BLaER1 (cell line): ENCODE measurements at regions not wholly inside any gene's neighbourhood (a gene's known extent, or its start where the extent isn't known, plus 50 kb on each side); places are given as distances from the start of the nearest gene placed in this dataset.

Experiments used
- H3K27ac ChIP-seq: shearing (Covaris generic); formaldehyde crosslinking; 2 replicates; pipeline ENCODE4 v1.8.1; 2022
- H3K27me3 ChIP-seq: shearing (Covaris generic); formaldehyde crosslinking; 2 replicates; pipeline ENCODE4 v1.8.1; 2022
- H3K36me3 ChIP-seq: shearing (Covaris generic); formaldehyde crosslinking; 2 replicates; pipeline ENCODE4 v1.8.1; 2022
- H3K4me1 ChIP-seq: shearing (Covaris generic); formaldehyde crosslinking; 2 replicates; pipeline ENCODE4 v1.8.1; 2022
- H3K4me2 ChIP-seq: shearing (Covaris generic); formaldehyde crosslinking; 2 replicates; pipeline ENCODE4 v1.8.1; 2022
- H3K4me3 ChIP-seq: shearing (Covaris generic); formaldehyde crosslinking; 2 replicates; pipeline ENCODE4 v1.8.1; 2022
- H3K9ac ChIP-seq: shearing (Covaris generic); formaldehyde crosslinking; 2 replicates; pipeline ENCODE4 v1.8.1; 2022
- H3K9me3 ChIP-seq: shearing (Covaris generic); formaldehyde crosslinking; 2 replicates; pipeline ENCODE4 v1.8.1; 2022
- H4K20me1 ChIP-seq: shearing (Covaris generic); formaldehyde crosslinking; 2 replicates; pipeline ENCODE4 v1.8.1; 2022
- Cebpa-rat ChIP-seq: shearing (Covaris generic); IDR thresholded peaks from 2 replicates; pipeline ENCODE4 v1.8.1; 2022

DNA sequence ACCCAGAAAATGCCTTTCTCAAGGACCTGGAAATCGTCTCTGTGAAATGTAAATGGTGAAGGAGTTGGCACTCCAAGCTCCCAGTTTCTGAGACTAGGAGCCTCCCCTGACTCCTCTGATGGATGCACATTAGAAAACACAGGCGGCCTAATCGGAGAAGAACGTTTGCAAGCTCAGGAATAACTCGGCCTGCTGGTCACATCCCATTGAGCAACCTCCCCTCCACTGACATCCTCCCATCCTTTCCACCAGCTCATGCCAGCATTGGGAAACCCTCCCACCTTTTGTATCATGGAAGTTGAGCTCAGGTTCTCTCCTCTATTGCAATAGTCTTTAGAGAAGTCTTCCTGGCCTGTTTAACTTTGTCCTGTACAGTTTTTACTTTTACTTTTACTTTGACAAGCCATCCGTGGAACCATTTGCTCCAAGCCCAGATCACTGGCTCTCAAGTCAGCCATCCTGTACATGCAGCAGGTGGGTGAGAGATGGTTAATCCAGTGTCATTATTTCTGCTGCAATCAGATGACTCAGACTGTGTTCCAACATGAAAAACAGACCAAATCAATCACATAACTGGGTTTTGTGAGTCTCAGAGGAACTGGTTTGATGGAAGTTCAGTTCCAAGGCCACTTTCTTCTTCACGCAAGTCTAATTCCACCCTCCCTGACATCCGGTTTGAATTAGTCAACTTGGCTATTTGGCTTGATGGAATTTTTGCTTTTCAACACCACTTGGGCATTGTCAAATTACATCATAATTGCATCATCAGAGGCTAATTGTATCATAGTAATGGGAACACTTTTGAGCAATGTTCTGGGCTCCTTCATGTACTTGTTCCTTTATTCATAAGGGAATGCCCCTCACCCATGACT is 619.4 kb upstream of the CDH4 start:
- H3K9me3 ChIP-seq = no peaks in the 10 kb centered on the region

DNA sequence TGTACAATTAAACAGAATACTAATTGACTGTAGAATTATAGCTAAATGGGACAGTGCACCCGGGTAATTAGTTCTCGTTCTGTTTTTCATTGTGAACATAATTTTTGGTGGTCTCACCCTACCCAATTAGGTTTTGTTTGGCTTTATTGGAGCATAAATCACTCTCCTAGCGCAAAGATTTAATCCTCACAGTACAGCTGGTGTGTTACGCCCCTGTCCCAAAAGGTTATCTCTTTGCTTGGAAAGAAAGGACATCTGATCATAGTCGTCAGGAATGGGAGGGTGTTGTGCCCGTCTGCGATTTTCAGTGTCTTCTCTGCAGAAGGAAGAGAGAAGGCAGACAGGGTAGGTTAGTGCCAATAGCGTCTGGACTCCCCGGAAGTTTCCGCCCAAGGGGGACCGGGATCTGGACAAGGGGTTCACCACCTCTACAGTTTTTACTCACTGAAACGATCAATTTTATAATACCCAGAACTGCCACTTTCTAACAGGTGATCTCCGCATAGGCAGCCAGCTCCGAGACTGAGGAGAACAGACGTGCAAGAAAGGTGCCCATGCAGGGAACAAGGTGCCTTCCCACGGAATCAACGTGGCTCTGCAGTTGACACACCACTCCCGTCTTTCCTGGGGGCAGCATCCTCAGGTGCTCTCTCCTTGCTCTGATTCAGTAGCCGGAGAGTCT is 617.4 kb upstream of the CDH4 start:
- H4K20me1 ChIP-seq = no peaks in the 10 kb centered on the region
- no peaks in the 10 kb centered on the region for H3K36me3 ChIP-seq
- no peak overlapping the region for H3K4me3 ChIP-seq
- H3K9ac ChIP-seq = no peak overlapping the region
- no peak for TF ChIP-seq Cebpa-rat
- H3K9me3 ChIP-seq = no peaks in the 10 kb centered on the region
- no peaks in the 10 kb centered on the region for H3K4me1 ChIP-seq
- no peak overlapping the region for H3K4me2 ChIP-seq
- no peaks in the 10 kb centered on the region for H3K27me3 ChIP-seq
- no peak overlapping the region for H3K27ac ChIP-seq

More for the DNA sequence above, 619.4 kb upstream of the CDH4 start:
- Histone ChIP-seq H3K27me3 (no peaks in the 10 kb centered on the region), H3K27ac (no peak overlapping the region), H3K4me3 (no peak overlapping the region), H3K4me2 (no peak overlapping the region), H3K4me1 (no peaks in the 10 kb centered on the region), H3K36me3 (no peaks in the 10 kb centered on the region), H3K9ac (no peak overlapping the region), H4K20me1 (no peaks in the 10 kb centered on the region)
- TF ChIP-seq Cebpa-rat = no peak

DNA sequence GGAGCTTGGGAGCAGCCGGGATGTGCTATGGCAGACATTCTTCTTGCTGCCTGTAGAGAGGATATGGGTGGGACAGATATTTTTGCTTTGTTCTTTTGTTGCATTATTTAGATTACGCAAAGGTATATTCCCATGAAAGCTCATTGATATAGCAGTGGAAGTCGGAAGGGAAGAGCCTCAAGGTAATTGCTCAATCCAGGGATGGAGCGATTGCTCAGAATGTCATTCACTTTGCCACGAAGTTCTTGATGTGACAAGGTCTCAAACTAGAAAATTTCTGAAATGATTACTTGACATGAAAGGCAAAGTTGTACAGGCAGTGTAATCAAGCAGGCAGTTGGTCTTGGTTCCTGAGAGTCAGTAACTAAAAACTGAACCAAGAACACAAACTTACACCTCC is 615.6 kb upstream of the CDH4 start:
- no peaks in the 10 kb centered on the region for H3K36me3 ChIP-seq
- no peak overlapping the region for H3K27ac ChIP-seq
- H3K27me3 ChIP-seq = no peaks in the 10 kb centered on the region
- no peaks in the 10 kb centered on the region for H3K9me3 ChIP-seq
- no peak overlapping the region for H3K9ac ChIP-seq
- H4K20me1 ChIP-seq = no peaks in the 10 kb centered on the region
- TF ChIP-seq Cebpa-rat = no peak
- no peak overlapping the region for H3K4me3 ChIP-seq
- no peak overlapping the region for H3K4me2 ChIP-seq
- H3K4me1 ChIP-seq = no peaks in the 10 kb centered on the region

DNA sequence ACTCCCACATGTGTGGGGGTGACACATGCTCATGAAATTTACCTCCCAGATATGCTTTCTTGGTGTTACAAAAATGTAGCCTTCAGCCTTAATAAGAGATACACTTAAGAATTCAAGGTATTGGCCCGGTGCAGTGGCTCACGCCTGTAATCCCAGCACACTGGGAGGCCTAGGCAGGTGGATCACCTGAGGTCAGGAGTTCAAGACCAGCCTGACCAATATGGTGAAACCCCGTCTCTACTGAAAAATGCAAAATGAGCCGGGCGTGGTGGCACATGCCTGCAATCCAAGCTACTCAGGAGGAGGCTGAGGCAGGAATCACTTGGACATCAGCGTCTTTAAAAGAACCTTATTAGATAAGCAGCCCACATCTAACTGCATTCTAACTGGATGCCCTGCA is 614.3 kb upstream of the CDH4 start:
- no peak overlapping the region for H3K4me3 ChIP-seq
- no peak for TF ChIP-seq Cebpa-rat
- no peaks in the 10 kb centered on the region for H3K9me3 ChIP-seq

DNA sequence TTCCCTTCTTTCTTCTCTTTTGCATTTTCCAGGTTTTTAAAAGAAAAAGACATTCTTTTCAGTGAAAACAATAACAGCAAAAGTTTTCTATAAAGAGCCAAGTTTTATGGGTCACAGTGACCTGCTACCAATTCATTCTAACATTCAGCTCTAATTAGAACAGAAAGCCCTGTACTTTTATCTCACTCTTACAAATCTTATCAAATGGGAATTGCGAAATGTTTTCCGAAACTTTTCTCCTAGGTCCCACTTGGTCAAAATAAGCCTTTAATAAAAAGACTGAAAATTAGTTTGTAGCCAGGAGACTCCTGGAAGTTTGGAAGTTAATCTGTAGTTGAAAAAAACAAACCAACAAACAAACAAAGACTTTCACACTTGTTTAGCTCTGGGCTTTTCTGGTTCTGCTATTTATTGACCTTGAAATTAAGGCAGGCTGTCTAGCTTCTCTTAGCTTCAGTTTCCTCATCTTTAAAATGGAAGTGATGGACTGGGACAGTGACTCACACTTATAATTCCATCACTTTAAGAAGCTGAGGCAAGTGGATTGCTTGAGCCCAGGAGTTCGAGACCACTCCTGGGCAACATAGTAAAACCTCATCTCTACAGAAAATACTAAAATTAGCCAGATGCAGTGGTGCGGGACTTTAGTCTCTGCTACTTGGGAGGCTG is 613.5 kb upstream of the CDH4 start:
- H3K9me3 ChIP-seq = no peaks in the 10 kb centered on the region
- H3K4me3 ChIP-seq = no peak overlapping the region
- no peaks in the 10 kb centered on the region for H4K20me1 ChIP-seq
- H3K27me3 ChIP-seq = no peaks in the 10 kb centered on the region
- no peak overlapping the region for H3K27ac ChIP-seq
- no peaks in the 10 kb centered on the region for H3K36me3 ChIP-seq
- TF ChIP-seq Cebpa-rat = no peak
- H3K9ac ChIP-seq = no peak overlapping the region
- H3K4me1 ChIP-seq = no peaks in the 10 kb centered on the region
- no peak overlapping the region for H3K4me2 ChIP-seq

More for the DNA sequence above, 614.3 kb upstream of the CDH4 start:
- Histone ChIP-seq H3K36me3 (no peaks in the 10 kb centered on the region), H4K20me1 (no peaks in the 10 kb centered on the region), H3K27ac (no peak overlapping the region), H3K4me1 (no peaks in the 10 kb centered on the region), H3K4me2 (no peak overlapping the region), H3K27me3 (no peaks in the 10 kb centered on the region), H3K9ac (no peak overlapping the region)

DNA sequence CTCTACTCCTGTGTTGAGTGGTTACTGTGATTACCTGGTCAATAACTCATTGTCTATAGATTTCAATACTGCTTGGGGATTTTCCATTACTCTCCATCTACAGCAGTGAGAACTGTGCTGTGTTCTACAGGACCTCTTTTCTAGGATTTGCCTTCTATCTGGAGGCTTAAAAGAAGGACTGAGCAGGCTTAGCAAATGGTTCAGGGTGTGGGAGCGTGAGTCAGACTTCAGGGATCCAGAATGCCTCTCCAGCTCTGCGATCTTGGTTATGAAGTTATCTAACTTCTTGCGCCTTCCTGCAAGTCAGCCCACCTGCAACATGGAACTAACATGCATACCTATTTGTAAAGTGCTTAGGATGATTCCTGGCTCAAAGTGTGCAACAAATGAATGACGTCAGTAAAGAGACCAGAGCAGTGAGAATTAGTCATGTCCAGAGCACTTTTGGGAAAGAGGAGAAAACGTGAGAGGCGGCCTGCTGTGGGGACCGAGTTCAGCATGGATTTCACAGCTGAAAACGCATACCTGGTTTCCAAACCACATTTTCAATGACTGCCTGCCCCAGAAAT is 610.1 kb upstream of the CDH4 start:
- no peak overlapping the region for H3K4me2 ChIP-seq
- no peaks in the 10 kb centered on the region for H3K27me3 ChIP-seq
- no peaks in the 10 kb centered on the region for H3K4me1 ChIP-seq
- H3K36me3 ChIP-seq = no peaks in the 10 kb centered on the region
- no peak overlapping the region for H3K27ac ChIP-seq
- H4K20me1 ChIP-seq = no peaks in the 10 kb centered on the region
- H3K9ac ChIP-seq = no peak overlapping the region
- no peak for TF ChIP-seq Cebpa-rat
- H3K4me3 ChIP-seq = no peak overlapping the region
- H3K9me3 ChIP-seq = peaks cover 4% of the 10 kb centered on the region; the same call in 1 of the 2 replicates

DNA sequence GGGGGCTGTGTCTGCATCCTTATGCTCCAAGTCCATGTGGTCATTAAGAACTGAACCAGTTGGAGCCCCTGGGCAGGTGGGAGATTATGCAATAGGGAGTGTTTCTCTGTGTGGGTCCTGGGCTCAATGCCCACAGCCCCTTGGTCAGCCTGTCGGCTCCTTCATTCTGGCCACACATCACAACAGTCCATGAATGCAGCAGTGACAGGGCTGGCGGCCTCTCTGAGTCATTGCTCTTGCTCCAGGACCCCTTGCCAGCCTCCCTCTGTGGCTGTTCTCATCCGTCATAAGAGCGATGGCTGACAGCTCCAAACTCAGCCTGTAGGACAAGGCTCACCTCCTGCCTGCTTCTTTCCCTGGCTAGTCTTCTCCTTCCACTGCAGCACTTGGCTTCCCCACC is 609.5 kb upstream of the CDH4 start:
- Histone ChIP-seq H3K36me3 (no peaks in the 10 kb centered on the region), H3K27me3 (no peaks in the 10 kb centered on the region), H3K27ac (no peak overlapping the region), H3K4me3 (no peak overlapping the region), H4K20me1 (no peaks in the 10 kb centered on the region), H3K4me2 (no peak overlapping the region), H3K9ac (no peak overlapping the region), H3K9me3 (peaks cover 7% of the 10 kb centered on the region; the same call in 1 of the 2 replicates), H3K4me1 (no peaks in the 10 kb centered on the region)
- TF ChIP-seq Cebpa-rat = no peak

DNA sequence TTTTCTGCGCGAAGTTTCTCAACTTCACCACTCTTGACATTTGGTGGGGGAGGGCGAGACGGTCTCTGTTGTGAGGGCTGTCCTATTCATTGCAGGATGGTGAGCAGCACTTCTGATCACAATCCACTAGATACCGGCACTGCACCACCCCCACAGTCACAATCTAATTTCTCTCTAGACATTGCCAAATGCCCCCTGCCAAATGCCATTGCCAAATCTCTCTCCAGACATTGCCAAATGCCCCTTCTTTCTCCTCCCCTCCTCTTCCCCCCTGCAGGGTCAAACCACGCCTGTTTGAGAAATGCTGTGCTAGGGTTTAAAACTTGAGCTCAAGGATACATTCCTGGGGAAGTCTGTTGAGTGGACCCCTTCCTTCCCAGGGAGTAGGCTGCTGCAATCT is 603.5 kb upstream of the CDH4 start:
- H3K27ac ChIP-seq = no peak overlapping the region
- no peak for TF ChIP-seq Cebpa-rat
- H4K20me1 ChIP-seq = no peaks in the 10 kb centered on the region
- H3K27me3 ChIP-seq = no peaks in the 10 kb centered on the region
- H3K36me3 ChIP-seq = no peaks in the 10 kb centered on the region
- no peak overlapping the region for H3K4me3 ChIP-seq
- no peaks in the 10 kb centered on the region for H3K4me1 ChIP-seq
- no peak overlapping the region for H3K9ac ChIP-seq
- H3K4me2 ChIP-seq = no peak overlapping the region
- peaks cover 7% of the 10 kb centered on the region; the same call in 1 of the 2 replicates for H3K9me3 ChIP-seq

DNA sequence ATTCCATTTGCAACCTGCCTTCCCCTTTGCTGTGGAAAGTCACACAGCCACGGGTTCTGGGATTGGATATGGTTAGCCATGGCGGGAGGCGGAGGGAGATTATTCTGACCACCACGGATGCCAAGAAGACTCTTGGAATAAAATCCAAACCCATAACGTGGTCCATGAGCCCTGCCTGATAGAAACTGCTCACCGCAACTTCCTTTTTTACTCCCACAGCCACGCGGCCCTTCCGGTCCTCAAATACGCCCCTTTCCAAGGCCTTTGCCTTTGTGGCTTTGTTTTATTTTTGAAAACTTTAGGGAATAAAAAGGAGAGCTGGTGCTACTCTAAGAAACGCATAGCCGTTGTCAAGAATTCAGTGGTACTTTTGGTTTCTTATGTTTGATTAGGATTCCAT is 602.5 kb upstream of the CDH4 start:
- Histone ChIP-seq H3K9me3 (peaks cover 7% of the 10 kb centered on the region; the same call in 1 of the 2 replicates), H3K27me3 (no peaks in the 10 kb centered on the region), H3K36me3 (no peaks in the 10 kb centered on the region), H3K27ac (no peak overlapping the region), H3K4me2 (no peak overlapping the region), H3K4me3 (no peak overlapping the region), H3K4me1 (no peaks in the 10 kb centered on the region), H4K20me1 (no peaks in the 10 kb centered on the region), H3K9ac (no peak overlapping the region)
- no peak for TF ChIP-seq Cebpa-rat

DNA sequence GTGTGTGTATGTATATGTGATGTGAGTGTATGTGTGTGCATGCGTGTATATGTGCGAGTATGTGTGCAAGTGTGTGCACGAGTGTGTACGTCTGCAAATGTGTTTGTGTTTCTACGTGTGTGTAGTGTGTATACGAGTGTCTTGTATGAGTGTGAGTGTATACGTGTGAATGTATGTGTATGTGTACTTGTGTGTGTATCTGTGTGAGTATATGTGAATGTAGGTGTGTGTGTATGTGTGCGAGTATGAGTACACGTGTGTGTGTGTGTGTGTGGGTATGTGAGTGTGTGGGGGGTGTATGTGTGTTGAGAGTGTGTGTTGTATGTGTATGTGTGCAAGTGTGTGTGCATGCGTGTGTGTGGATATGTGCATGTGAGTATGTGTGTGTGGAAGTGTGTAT is 602.0 kb upstream of the CDH4 start:
- no peak for TF ChIP-seq Cebpa-rat
- peaks cover 7% of the 10 kb centered on the region; the same call in 1 of the 2 replicates for H3K9me3 ChIP-seq
- H3K27me3 ChIP-seq = no peaks in the 10 kb centered on the region
- H4K20me1 ChIP-seq = no peaks in the 10 kb centered on the region
- H3K27ac ChIP-seq = no peak overlapping the region
- no peaks in the 10 kb centered on the region for H3K36me3 ChIP-seq
- H3K4me1 ChIP-seq = no peaks in the 10 kb centered on the region
- H3K4me2 ChIP-seq = no peak overlapping the region
- H3K4me3 ChIP-seq = no peak overlapping the region
- no peak overlapping the region for H3K9ac ChIP-seq
